ENCODE measurements at regions not wholly inside any gene's neighbourhood (a gene's known extent, or its start where the extent isn't known, plus 50 kb on each side); places are given as distances from the start of the nearest gene placed in this dataset.

- TF ChIP-seq, protein P1, sequence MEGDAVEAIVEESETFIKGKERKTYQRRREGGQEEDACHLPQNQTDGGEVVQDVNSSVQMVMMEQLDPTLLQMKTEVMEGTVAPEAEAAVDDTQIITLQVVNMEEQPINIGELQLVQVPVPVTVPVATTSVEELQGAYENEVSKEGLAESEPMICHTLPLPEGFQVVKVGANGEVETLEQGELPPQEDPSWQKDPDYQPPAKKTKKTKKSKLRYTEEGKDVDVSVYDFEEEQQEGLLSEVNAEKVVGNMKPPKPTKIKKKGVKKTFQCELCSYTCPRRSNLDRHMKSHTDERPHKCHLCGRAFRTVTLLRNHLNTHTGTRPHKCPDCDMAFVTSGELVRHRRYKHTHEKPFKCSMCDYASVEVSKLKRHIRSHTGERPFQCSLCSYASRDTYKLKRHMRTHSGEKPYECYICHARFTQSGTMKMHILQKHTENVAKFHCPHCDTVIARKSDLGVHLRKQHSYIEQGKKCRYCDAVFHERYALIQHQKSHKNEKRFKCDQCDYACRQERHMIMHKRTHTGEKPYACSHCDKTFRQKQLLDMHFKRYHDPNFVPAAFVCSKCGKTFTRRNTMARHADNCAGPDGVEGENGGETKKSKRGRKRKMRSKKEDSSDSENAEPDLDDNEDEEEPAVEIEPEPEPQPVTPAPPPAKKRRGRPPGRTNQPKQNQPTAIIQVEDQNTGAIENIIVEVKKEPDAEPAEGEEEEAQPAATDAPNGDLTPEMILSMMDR (IDR thresholded peaks at IDR 0.05; ENCODE audit: insufficient read depth, low read depth, low read length), result no peak
- DNase-seq (ENCODE audit: low read depth), result peak; percentile 20
- no peak overlapping the region for H3K4me3 ChIP-seq (ENCODE audit: low read depth, low read length)
Measured at GRCh38 chr2:193793914-193794313, 1599.2 kb upstream of the TMEFF2 start.

GRCh38 chr2:193783681-193784080 lies 1588.9 kb upstream of the TMEFF2 start:
- peak; percentile 4 for DNase-seq (ENCODE audit: low read depth)
- TF ChIP-seq, protein P1 (IDR thresholded peaks at IDR 0.05; ENCODE audit: insufficient read depth, low read depth, low read length), result no peak
- H3K4me3 ChIP-seq (ENCODE audit: low read depth, low read length), result no peak overlapping the region

GRCh38 chr2:193778293-193778692 lies 1583.6 kb upstream of the TMEFF2 start:
- no peak for DNase-seq (ENCODE audit: low read depth)
- TF ChIP-seq, protein P1 (IDR thresholded peaks at IDR 0.05; ENCODE audit: insufficient read depth, low read depth, low read length), result no peak
- H3K4me3 ChIP-seq (ENCODE audit: low read depth, low read length), result no peak overlapping the region

DNA sequence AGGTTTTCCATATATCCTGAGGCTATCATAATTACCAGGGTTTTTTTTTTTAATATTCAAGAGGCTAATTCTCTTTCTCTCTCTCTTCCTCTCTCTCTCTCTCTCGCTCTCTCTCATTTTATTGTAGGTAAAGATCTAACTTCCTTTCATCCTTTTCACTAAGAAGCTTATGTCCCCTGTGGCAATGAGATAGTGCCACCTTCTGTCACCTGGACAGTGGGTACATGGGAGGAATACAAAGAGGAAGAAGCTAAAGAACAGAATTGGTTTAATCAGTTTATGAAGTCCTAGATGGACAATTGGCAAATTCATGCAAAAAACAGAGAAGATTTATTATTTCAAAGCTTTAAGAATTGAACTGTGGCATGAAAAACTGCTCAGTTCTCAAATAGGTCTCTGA lies 1582.3 kb upstream of the TMEFF2 start:
- no peak overlapping the region for H3K4me3 ChIP-seq (ENCODE audit: low read depth, low read length)
- TF ChIP-seq, protein P1 (IDR thresholded peaks at IDR 0.05; ENCODE audit: insufficient read depth, low read depth, low read length), result no peak
- DNase-seq (ENCODE audit: low read depth), result no peak

- no peak for DNase-seq (ENCODE audit: low read depth)
- no peak overlapping the region for H3K4me3 ChIP-seq (ENCODE audit: low read depth, low read length)
- TF ChIP-seq, protein P1 (IDR thresholded peaks at IDR 0.05; ENCODE audit: insufficient read depth, low read depth, low read length), result no peak
Measured at GRCh38 chr2:193774166-193774565, 1579.4 kb upstream of the TMEFF2 start.

DNA sequence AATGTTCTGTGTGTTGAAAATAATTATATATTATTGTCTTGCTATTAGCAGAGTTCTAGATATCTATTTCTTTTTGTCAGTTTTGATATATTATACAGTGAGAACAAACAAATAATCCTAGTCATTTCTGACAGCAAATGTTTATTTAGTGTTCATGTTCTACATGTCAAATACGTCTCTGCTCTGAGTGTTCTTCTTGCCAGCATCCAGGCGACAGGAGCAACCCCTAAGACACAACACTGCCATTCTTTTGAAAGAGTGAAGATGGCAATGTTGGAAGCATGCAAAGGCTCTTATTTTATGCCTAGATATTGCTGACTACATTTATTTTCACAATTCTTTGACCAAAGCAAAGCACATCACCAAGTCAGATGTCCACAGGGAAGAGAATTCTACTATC lies 1556.6 kb upstream of the TMEFF2 start:
- TF ChIP-seq, protein P1 (IDR thresholded peaks at IDR 0.05; ENCODE audit: insufficient read depth, low read depth, low read length), result no peak
- H3K4me3 ChIP-seq (ENCODE audit: low read depth, low read length), result no peak overlapping the region
- no peak for DNase-seq (ENCODE audit: low read depth)

DNA sequence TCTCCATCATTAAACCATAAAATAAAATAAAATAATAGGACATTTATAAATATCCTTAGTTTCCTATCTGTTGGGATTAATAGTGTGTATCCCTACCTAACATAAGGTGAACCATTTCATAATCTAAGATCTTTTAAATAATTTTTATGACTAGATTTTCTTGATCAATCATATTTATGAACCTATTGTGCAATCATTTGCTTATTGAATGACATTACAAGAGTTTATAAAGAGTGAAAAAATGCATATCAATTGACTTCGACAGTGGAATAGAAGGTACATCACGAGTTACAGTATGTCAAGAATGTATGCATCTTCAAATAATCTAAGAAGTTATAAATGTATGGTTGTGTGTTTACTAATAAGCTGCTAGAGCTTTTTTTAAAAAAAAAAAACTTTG lies 1554.8 kb upstream of the TMEFF2 start:
- TF ChIP-seq, protein P1 (IDR thresholded peaks at IDR 0.05; ENCODE audit: insufficient read depth, low read depth, low read length), result no peak
- no peak for DNase-seq (ENCODE audit: low read depth)
- no peak overlapping the region for H3K4me3 ChIP-seq (ENCODE audit: low read depth, low read length)

All from fibroblast of villous mesenchyme (primary cell).